GM23338 (cell line): ENCODE measurements at regions not wholly inside any gene's neighbourhood (a gene's known extent, or its start where the extent isn't known, plus 50 kb on each side); places are given as distances from the start of the nearest gene placed in this dataset.

Experiments
- ATAC-seq: fragments of 200-7000 bp; cut with Tn5 transposase; 3 replicates; pipeline ENCODE4 v1.9.1; 2020
- DNase-seq: peaks from one replicate; pipeline ENCODE4 v3.0.0-alpha.2; 2015; ENCODE audit warnings: low spot score
- H2AFZ ChIP-seq: fragments of 200-600 bp; sonication (generic); 2 replicates; pipeline ENCODE4 v1.8.0; 2016; ENCODE audit warnings: antibody characterized with exemption, mild to moderate bottlenecking, moderate library complexity
- H3F3A ChIP-seq: fragments of 200-600 bp; sonication (generic); replicated peaks from 2 replicates; pipeline ENCODE4 v1.8.0; 2017; ENCODE audit warnings: antibody characterized with exemption, mixed run types, low read depth
- H3K27ac ChIP-seq: fragments of 200-600 bp; sonication (generic); 2 replicates; pipeline ENCODE4 v1.6.1; 2016; ENCODE audit warnings: low read depth
- H3K27me3 ChIP-seq: fragments of 200-600 bp; sonication (generic); 2 replicates; pipeline ENCODE4 v1.8.0; 2016; ENCODE audit warnings: mild to moderate bottlenecking, mixed run types, moderate library complexity; ENCODE audit not compliant: insufficient read depth
- H3K36me3 ChIP-seq: fragments of 200-600 bp; sonication (generic); 2 replicates; pipeline ENCODE4 v1.8.0; 2016; ENCODE audit warnings: mild to moderate bottlenecking; ENCODE audit not compliant: insufficient read depth
- H3K4me1 ChIP-seq: fragments of 200-600 bp; sonication (generic); 2 replicates; pipeline ENCODE4 v1.8.0; 2016; ENCODE audit warnings: mild to moderate bottlenecking, moderate library complexity; ENCODE audit not compliant: insufficient read depth
- H3K4me2 ChIP-seq: fragments of 200-600 bp; sonication (generic); 2 replicates; pipeline ENCODE4 v1.7.1; 2017; ENCODE audit warnings: mixed run types
- H3K4me3 ChIP-seq: fragments of 200-600 bp; sonication (generic); 2 replicates; pipeline ENCODE4 v1.6.1; 2016; ENCODE audit warnings: mixed run types
- H3K79me2 ChIP-seq: fragments of 200-600 bp; sonication (generic); replicated peaks from 2 replicates; pipeline ENCODE4 v1.8.0; 2017; ENCODE audit warnings: mild to moderate bottlenecking; ENCODE audit not compliant: insufficient read depth
- H3K9me2 ChIP-seq: fragments of 200-600 bp; sonication (generic); 2 replicates; pipeline ENCODE4 v1.8.0; 2017; ENCODE audit not compliant: insufficient read depth
- H4K20me1 ChIP-seq: fragments of 200-600 bp; sonication (generic); replicated peaks from 2 replicates; pipeline ENCODE4 v1.8.0; 2017; ENCODE audit warnings: mild to moderate bottlenecking; ENCODE audit not compliant: insufficient read depth
- H3K27ac Mint-ChIP-seq: 2 replicates; pipeline ENCODE4 v1.8.0; 2020; ENCODE audit warnings: inconsistent platforms, mild to moderate bottlenecking, moderate library complexity, mixed read lengths
- H3K27me3 Mint-ChIP-seq: 3 replicates; pipeline ENCODE4 v1.8.0; 2022; ENCODE audit warnings: low read depth, mild to moderate bottlenecking, moderate library complexity, mixed read lengths, inconsistent platforms; ENCODE audit not compliant: insufficient read depth, poor library complexity
- H3K36me3 Mint-ChIP-seq: 3 replicates; pipeline ENCODE4 v1.8.0; 2021; ENCODE audit warnings: low read depth, mild to moderate bottlenecking, inconsistent platforms, moderate library complexity, mixed read lengths
- H3K4me1 Mint-ChIP-seq: 3 replicates; pipeline ENCODE4 v1.8.0; 2020; ENCODE audit warnings: mild to moderate bottlenecking, inconsistent platforms, mixed read lengths
- H3K4me3 Mint-ChIP-seq: 3 replicates; pipeline ENCODE4 v1.8.0; 2021; ENCODE audit warnings: moderate library complexity, mild to moderate bottlenecking, inconsistent platforms, mixed read lengths
- H3K9me3 Mint-ChIP-seq: 3 replicates; pipeline ENCODE4 v1.8.0; 2020; ENCODE audit warnings: moderate library complexity, mild to moderate bottlenecking, inconsistent platforms, mixed read lengths
- CREB1 ChIP-seq: fragments of 250-450 bp; sonication (Bioruptor Pico); IDR thresholded peaks from 2 replicates; pipeline ENCODE4 v1.5.0; 2020; ENCODE audit warnings: low read depth, mild to moderate bottlenecking, moderate library complexity
- ETS1 ChIP-seq: IDR thresholded peaks from 2 replicates; pipeline ENCODE4 v1.6.1; 2016; ENCODE audit warnings: antibody characterized with exemption
- ZNF114 ChIP-seq: fragments of 250-450 bp; sonication (Bioruptor Pico); IDR thresholded peaks from 2 replicates; pipeline ENCODE4 v1.5.0; 2020; ENCODE audit warnings: mild to moderate bottlenecking, moderate library complexity
- ZNF462 ChIP-seq: fragments of 250-450 bp; sonication (Bioruptor Pico); IDR thresholded peaks from 2 replicates; pipeline ENCODE4 v1.5.0; 2020; ENCODE audit warnings: mild to moderate bottlenecking, moderate library complexity

GRCh38 chr16:86343027-86343795 lies 167.1 kb upstream of the FOXF1 start:
- Histone ChIP-seq H3K4me3 (no peak overlapping the region), H3K36me3 (no peaks in the 10 kb centered on the region), H3K4me1 (peaks cover 20% of the 10 kb centered on the region), H3K4me2 (peak overlapping the region; percentile 14; the same call in 1 of the 2 replicates), H3K27ac (no peak overlapping the region), H3K79me2 (no peaks in the 10 kb centered on the region), H3K27me3 (no peaks in the 10 kb centered on the region), H2AFZ (0 out of 2 replicates have a peak overlapping the region, but pooled peaks have one; percentile 59), H3K9me2 (no peaks in the 10 kb centered on the region), H3F3A (0 out of 2 replicates have a peak, but pooled peaks cover 2% of the 10 kb centered on the region), H4K20me1 (no peaks in the 10 kb centered on the region)
- H3K9me3 Mint-ChIP-seq, result no peaks in the 10 kb centered on the region; the same call in 2 of the 3 replicates
- H3K36me3 Mint-ChIP-seq, result no peaks in the 10 kb centered on the region
- peaks cover 24% of the 10 kb centered on the region for H3K27me3 Mint-ChIP-seq
- TF ChIP-seq ZNF114 (CRISPR knock-in tag), result no peak
- TF ChIP-seq CREB1 (CRISPR knock-in tag), result no peak
- no peak for TF ChIP-seq ETS1
- TF ChIP-seq ZNF462 (CRISPR knock-in tag), result no peak
- no peak overlapping the region for H3K27ac Mint-ChIP-seq
- ATAC-seq (no peak), DNase-seq (no peak)
- peak overlapping the region; percentile 34; the same call in 1 of the 3 replicates for H3K4me3 Mint-ChIP-seq
- peaks cover 42% of the 10 kb centered on the region for H3K4me1 Mint-ChIP-seq
